PC-9 (cell line): ENCODE measurements at regions not wholly inside any gene's neighbourhood (a gene's known extent, or its start where the extent isn't known, plus 50 kb on each side); places are given as distances from the start of the nearest gene placed in this dataset.
"Not testable (repeated sequence)": the region's sequence is repeated elsewhere in the genome, so short reads cannot be mapped to it uniquely, and the experiment has no call there.

Experiments
- BruUV-seq: library from RNA; stranded (reverse); fragments of 400-500 nt; replicated peaks from 2 replicates; lab custom pipeline; 2021; lab: Mats Ljungman, UMichigan
- CTCF ChIA-PET: fragments of 300-600 bp; sonication (Branson Sonifier 250); formaldehyde crosslinking; loops from one replicate; lab custom pipeline; 2022; ENCODE audit warnings: antibody characterized with exemption; lab: Charles Lee
- POLR2A ChIA-PET: fragments of 300-600 bp; sonication (Branson Sonifier 250); formaldehyde crosslinking; loops from one replicate; lab custom pipeline; 2022; ENCODE audit warnings: antibody characterized with exemption; ENCODE audit not compliant: unreplicated experiment; lab: Charles Lee
- DNase-seq, 2 experiments: peaks; one replicate each; pipeline versions ENCODE4 v3.0.0 to v3.0.0-alpha.2; 2015 to 2022; ENCODE audit warnings: mixed read lengths in 1 of 2
- H2AFZ ChIP-seq: fragments of 200-600 bp; sonication (generic); 2 replicates; pipeline ENCODE4 v1.8.1; 2017; ENCODE audit warnings: antibody characterized with exemption
- H3F3A ChIP-seq: fragments of 200-600 bp; sonication (generic); 2 replicates; pipeline ENCODE4 v1.8.1; 2017; ENCODE audit warnings: antibody characterized with exemption, mild to moderate bottlenecking, low read depth; ENCODE audit not compliant: insufficient read depth
- H3K27ac ChIP-seq: fragments of 200-600 bp; sonication (generic); 2 replicates; pipeline ENCODE4 v1.6.1; 2016; ENCODE audit warnings: mixed run types
- H3K27me3 ChIP-seq: fragments of 200-600 bp; sonication (generic); 2 replicates; pipeline ENCODE4 v1.6.1; 2016; ENCODE audit warnings: low read depth, mixed run types; ENCODE audit not compliant: insufficient read depth
- H3K36me3 ChIP-seq: fragments of 200-600 bp; sonication (generic); 2 replicates; pipeline ENCODE4 v1.6.1; 2016; ENCODE audit warnings: low read depth, mixed run types
- H3K4me1 ChIP-seq: fragments of 200-600 bp; sonication (generic); replicated peaks from 2 replicates; pipeline ENCODE4 v1.6.1; 2016; ENCODE audit warnings: mixed run types; ENCODE audit not compliant: insufficient read depth
- H3K4me2 ChIP-seq: fragments of 200-600 bp; sonication (generic); 2 replicates; pipeline ENCODE4 v1.6.1; 2017; ENCODE audit warnings: mixed run types
- H3K4me3 ChIP-seq: fragments of 200-600 bp; sonication (generic); 2 replicates; pipeline ENCODE4 v1.6.1; 2016; ENCODE audit warnings: mixed run types
- H3K79me2 ChIP-seq: fragments of 200-600 bp; sonication (generic); 2 replicates; pipeline ENCODE4 v1.6.1; 2017; ENCODE audit warnings: low read depth, mixed run types
- H3K9me2 ChIP-seq: fragments of 200-600 bp; sonication (generic); 2 replicates; pipeline ENCODE4 v1.8.1; 2017; ENCODE audit warnings: mild to moderate bottlenecking; ENCODE audit not compliant: insufficient read depth
- H3K9me3 ChIP-seq: fragments of 200-600 bp; sonication (generic); 2 replicates; pipeline ENCODE4 v1.8.1; 2016; ENCODE audit warnings: low read depth; ENCODE audit not compliant: insufficient read depth
- H4K20me1 ChIP-seq: fragments of 200-600 bp; sonication (generic); 2 replicates; pipeline ENCODE4 v1.8.1; 2017; ENCODE audit not compliant: insufficient read depth
- EZH2 ChIP-seq: fragments of 200-600 bp; sonication (generic); IDR thresholded peaks from 2 replicates; pipeline ENCODE4 v1.8.0; 2017; ENCODE audit warnings: antibody characterized with exemption, low read depth
- intact Hi-C: fragments of 100-400 bp; cut with micrococcal nuclease; formaldehyde crosslinking; loops from one replicate; pipeline ENCODE4 v1.10.0; 2022; ENCODE audit not compliant: unreplicated experiment
- TF ChIP-seq, protein P1 (sequence below): fragments of 200-600 bp; sonication (generic); conservative IDR thresholded peaks from 2 replicates; pipeline ENCODE4 v1.6.1; 2017; ENCODE audit warnings: mixed run types, antibody characterized with exemption, mild to moderate bottlenecking, moderate library complexity

DNA sequence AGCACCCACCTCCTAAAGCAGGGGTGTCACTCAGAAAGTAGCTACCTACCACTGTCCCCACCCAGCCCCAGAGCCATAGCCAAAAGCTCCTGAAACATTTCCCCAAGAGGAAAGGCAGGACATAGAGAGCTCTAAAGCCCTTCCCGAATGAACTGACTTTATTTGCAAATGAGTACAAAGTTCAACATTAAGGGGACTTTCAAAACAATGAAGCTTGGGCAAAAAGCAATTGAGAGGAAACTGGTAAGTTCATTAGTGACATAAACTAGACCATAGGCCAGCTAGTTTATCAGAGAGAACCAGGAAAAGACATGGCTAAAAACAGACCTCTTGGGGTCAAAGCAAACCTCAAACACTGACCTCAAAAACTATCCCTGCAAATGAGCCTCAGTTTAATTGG is 72.7 kb downstream of the IGLL5 start:
- H4K20me1 ChIP-seq: no peaks in the 10 kb centered on the region
- no peaks in the 10 kb centered on the region for H3K36me3 ChIP-seq
- no peak for DNase-seq
- no peak overlapping the region for H2AFZ ChIP-seq
- no peaks in the 10 kb centered on the region for H3F3A ChIP-seq
- no peaks in the 10 kb centered on the region for H3K4me1 ChIP-seq
- ChIA-PET POLR2A (no interaction called here), CTCF (interaction anchor here (1.5 kb wide), 1 partner anchor 425 kb away, joined by 6 read pairs; no protein-coding TSS in a partner anchor)
- no peak overlapping the region for H3K4me2 ChIP-seq
- H3K27me3 ChIP-seq: peaks cover 3% of the 10 kb centered on the region
- TF ChIP-seq, protein P1, sequence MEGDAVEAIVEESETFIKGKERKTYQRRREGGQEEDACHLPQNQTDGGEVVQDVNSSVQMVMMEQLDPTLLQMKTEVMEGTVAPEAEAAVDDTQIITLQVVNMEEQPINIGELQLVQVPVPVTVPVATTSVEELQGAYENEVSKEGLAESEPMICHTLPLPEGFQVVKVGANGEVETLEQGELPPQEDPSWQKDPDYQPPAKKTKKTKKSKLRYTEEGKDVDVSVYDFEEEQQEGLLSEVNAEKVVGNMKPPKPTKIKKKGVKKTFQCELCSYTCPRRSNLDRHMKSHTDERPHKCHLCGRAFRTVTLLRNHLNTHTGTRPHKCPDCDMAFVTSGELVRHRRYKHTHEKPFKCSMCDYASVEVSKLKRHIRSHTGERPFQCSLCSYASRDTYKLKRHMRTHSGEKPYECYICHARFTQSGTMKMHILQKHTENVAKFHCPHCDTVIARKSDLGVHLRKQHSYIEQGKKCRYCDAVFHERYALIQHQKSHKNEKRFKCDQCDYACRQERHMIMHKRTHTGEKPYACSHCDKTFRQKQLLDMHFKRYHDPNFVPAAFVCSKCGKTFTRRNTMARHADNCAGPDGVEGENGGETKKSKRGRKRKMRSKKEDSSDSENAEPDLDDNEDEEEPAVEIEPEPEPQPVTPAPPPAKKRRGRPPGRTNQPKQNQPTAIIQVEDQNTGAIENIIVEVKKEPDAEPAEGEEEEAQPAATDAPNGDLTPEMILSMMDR: no peak
- TF ChIP-seq EZH2: no peak
- H3K9me3 ChIP-seq: no peaks in the 10 kb centered on the region
- no TSS peak for BruUV-seq
- no peaks in the 10 kb centered on the region for H3K9me2 ChIP-seq
- no peak overlapping the region for H3K27ac ChIP-seq
- H3K79me2 ChIP-seq: no peaks in the 10 kb centered on the region
- intact Hi-C loops: no loop called here
- H3K4me3 ChIP-seq: no peak overlapping the region

DNA sequence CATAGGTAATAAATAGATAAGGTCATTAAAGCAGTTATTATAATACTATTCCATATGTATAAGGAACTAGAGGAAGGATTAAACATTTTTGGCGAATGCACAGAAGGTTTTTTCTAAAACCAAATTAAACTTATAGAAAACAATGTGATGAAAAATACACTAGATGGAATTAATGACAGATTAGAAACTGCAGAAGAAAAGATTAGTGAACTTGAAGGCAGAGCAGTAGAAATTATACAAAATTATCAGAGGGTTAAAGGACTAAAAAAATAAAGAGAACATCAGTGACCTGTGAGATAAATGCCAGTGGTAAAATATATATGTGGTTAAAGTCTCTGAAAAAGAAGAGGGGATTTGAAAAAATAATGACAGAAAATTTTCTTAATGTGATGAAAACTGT is 74.0 kb downstream of the IGLL5 start:
- Histone ChIP-seq H3K9me3 (no peaks in the 10 kb centered on the region), H3K27ac (no peak overlapping the region), H2AFZ (no peak overlapping the region), H3K36me3 (no peaks in the 10 kb centered on the region), H3K9me2 (no peaks in the 10 kb centered on the region), H3K4me3 (no peak overlapping the region), H3K4me1 (no peaks in the 10 kb centered on the region), H3K27me3 (peaks cover 3% of the 10 kb centered on the region), H3F3A (no peaks in the 10 kb centered on the region), H4K20me1 (no peaks in the 10 kb centered on the region), H3K4me2 (no peak overlapping the region), H3K79me2 (no peaks in the 10 kb centered on the region)
- ChIA-PET CTCF (no interaction called here), POLR2A (interaction anchor here (0.7 kb wide), 1 partner anchor 30 kb away, joined by 3 read pairs; no protein-coding TSS in a partner anchor)
- no TSS peak for BruUV-seq
- intact Hi-C loops: no loop called here
- no peak for DNase-seq
- TF ChIP-seq, protein P1: no peak
- TF ChIP-seq EZH2: no peak

DNA sequence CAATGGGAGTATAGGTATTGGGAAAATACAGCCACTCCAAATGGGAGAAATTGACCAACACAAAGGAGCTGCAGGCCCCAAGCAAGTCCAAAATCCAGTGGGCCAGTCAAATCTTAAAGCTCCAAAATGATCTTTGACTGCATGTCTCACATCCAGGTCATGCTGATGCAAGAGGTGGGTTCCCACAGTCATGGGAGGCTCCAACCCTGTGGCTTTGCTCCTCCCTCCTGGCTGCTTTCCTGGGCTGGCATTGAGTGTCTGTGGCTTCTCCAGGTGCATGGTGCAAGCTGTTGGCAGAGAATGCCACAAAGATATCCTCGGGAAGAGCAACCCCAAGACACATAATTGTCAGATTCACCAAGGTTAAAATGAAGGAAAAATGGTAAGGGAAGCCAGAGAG is 80.8 kb downstream of the IGLL5 start:
- H3K27me3 ChIP-seq: no peaks in the 10 kb centered on the region; the same call in none of the 2 replicates
- H3K4me1 ChIP-seq: no peaks in the 10 kb centered on the region
- H3F3A ChIP-seq: no peaks in the 10 kb centered on the region
- no peaks in the 10 kb centered on the region for H3K9me2 ChIP-seq
- ChIA-PET POLR2A (no interaction called here), CTCF (no interaction called here)
- TF ChIP-seq, protein P1: no peak
- no peak for TF ChIP-seq EZH2
- intact Hi-C loops: no loop called here
- no peaks in the 10 kb centered on the region for H4K20me1 ChIP-seq
- no TSS peak for BruUV-seq
- no peaks in the 10 kb centered on the region for H3K9me3 ChIP-seq
- H3K79me2 ChIP-seq: no peaks in the 10 kb centered on the region
- no peak for DNase-seq
- H3K36me3 ChIP-seq: no peaks in the 10 kb centered on the region
- H3K4me2 ChIP-seq: no peak overlapping the region
- no peak overlapping the region for H2AFZ ChIP-seq
- H3K4me3 ChIP-seq: no peak overlapping the region
- no peak overlapping the region for H3K27ac ChIP-seq

DNA sequence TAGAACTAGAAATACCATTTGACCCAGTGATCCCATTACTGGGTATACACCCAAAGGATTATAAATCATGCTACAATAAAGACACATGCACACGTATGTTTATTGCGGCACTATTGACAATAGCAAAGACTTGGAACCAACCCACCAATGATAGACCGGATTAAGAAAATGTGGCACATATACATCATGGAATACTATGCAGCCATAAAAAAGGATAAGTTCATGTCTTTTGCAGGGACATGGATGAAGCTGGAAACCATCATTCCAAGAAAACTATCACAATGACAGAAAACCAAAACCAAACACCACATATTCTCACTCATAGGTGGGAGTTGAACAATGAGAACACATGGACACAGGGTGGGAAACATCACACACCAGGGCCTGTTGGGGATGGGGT is 85.0 kb downstream of the IGLL5 start:
- H3K9me2 ChIP-seq, DNase-seq, H3K79me2 ChIP-seq, H3K36me3 ChIP-seq, H3K4me3 ChIP-seq, H2AFZ ChIP-seq, intact Hi-C loops, BruUV-seq, H3K9me3 ChIP-seq, CTCF ChIA-PET, H3K4me2 ChIP-seq, H3K4me1 ChIP-seq, H3K27me3 ChIP-seq, H3F3A ChIP-seq, H4K20me1 ChIP-seq, H3K27ac ChIP-seq, POLR2A ChIA-PET: not testable (repeated sequence)
